GM12878 (cell line): ENCODE measurements at regions not wholly inside any gene's neighbourhood (a gene's known extent, or its start where the extent isn't known, plus 50 kb on each side); places are given as distances from the start of the nearest gene placed in this dataset.

Experiments
- ATAC-seq: fragments of 200-7000 bp; cut with Tn5 transposase; 3 replicates; pipeline ENCODE4 v1.9.1; 2020; ENCODE audit warnings: mild to moderate bottlenecking, moderate library complexity
- BruUV-seq: library from RNA; stranded (reverse); fragments of 400-500 nt; replicated peaks from 2 replicates; lab custom pipeline; 2021; lab: Mats Ljungman, UMichigan
- CTCF ChIA-PET: fragments of 300-600 bp; sonication (Branson Sonifier 250); formaldehyde crosslinking; extraction: SDS; loops from one replicate; lab custom pipeline; 2021; ENCODE audit warnings: inconsistent platforms; lab: Yijun Ruan, JAX
- POLR2A ChIA-PET: fragments of 350-600 bp; formaldehyde crosslinking; extraction: SDS; loops from one replicate; lab custom pipeline; 2021; ENCODE audit warnings: inconsistent platforms; lab: Charles Lee
- RAD21 ChIA-PET: fragments of 300-600 bp; sonication (Branson Sonifier 250); formaldehyde crosslinking; loops from one replicate; lab custom pipeline; 2023; ENCODE audit warnings: antibody characterized with exemption; ENCODE audit not compliant: unreplicated experiment; lab: Charles Lee
- SMC1A ChIA-PET: fragments of 300-600 bp; sonication (Branson Sonifier 250); formaldehyde crosslinking; loops from one replicate; lab custom pipeline; 2023; ENCODE audit not compliant: unreplicated experiment, uncharacterized antibody; lab: Charles Lee
- DNase-seq: peaks from one replicate; pipeline ENCODE4 v3.0.0-alpha.2; 2011; ENCODE audit warnings: low read depth, low spot score
- FAIRE-seq: peaks from 3 replicates; lab custom pipeline; 2011; peaks lifted over from hg19 to GRCh38; lab: Jason Lieb, UNC
- H2AFZ ChIP-seq: 2 replicates; pipeline ENCODE4 v1.6.0; 2011; ENCODE audit warnings: low read depth, low read length, control low read depth; ENCODE audit not compliant: control insufficient read depth
- H3K27ac ChIP-seq: 2 replicates; pipeline ENCODE4 v1.5.1; 2011; ENCODE audit warnings: control low read depth; ENCODE audit not compliant: control insufficient read depth, insufficient read depth
- H3K27me3 ChIP-seq, 2 experiments: replicated peaks in 1 of 2; 2 replicates each; pipeline versions ENCODE4 v1.6.0 to v1.6.1; 2011; ENCODE audit warnings: low read length in 1 of 2; ENCODE audit not compliant: control insufficient read depth in 2 of 2, insufficient read depth in 2 of 2
- H3K36me3 ChIP-seq, 2 experiments: 2 replicates each; pipeline ENCODE4 v1.5.1; 2011; ENCODE audit warnings: low read length in 1 of 2; ENCODE audit not compliant: control insufficient read depth in 2 of 2, insufficient read depth in 2 of 2
- H3K4me1 ChIP-seq: 2 replicates; pipeline ENCODE4 v1.6.1; 2011; ENCODE audit warnings: mild to moderate bottlenecking, low read length, moderate library complexity, mixed read lengths; ENCODE audit not compliant: control insufficient read depth, insufficient read depth
- H3K4me2 ChIP-seq: 2 replicates; pipeline ENCODE4 v1.6.0; 2011; ENCODE audit warnings: control low read depth; ENCODE audit not compliant: control insufficient read depth, insufficient read depth
- H3K4me3 ChIP-seq: fragments of 200-600 bp; sonication (generic); 2 replicates; pipeline ENCODE4 v1.5.1; 2016
- H3K79me2 ChIP-seq: 2 replicates; pipeline ENCODE4 v1.6.0; 2011; ENCODE audit warnings: low read length; ENCODE audit not compliant: control insufficient read depth, insufficient read depth
- H3K9ac ChIP-seq: 2 replicates; pipeline ENCODE4 v1.8.0; 2011; ENCODE audit warnings: low read length, control low read depth, mixed read lengths; ENCODE audit not compliant: control insufficient read depth, insufficient read depth
- H3K9me3 ChIP-seq: replicated peaks from 3 replicates; pipeline ENCODE4 v1.5.1; 2011; ENCODE audit warnings: mild to moderate bottlenecking, low read length; ENCODE audit not compliant: control insufficient read depth, insufficient read depth
- H4K20me1 ChIP-seq: 2 replicates; pipeline ENCODE4 v1.6.0; 2011; ENCODE audit not compliant: control insufficient read depth, insufficient read depth
- IKZF1 ChIP-seq: fragments of 450-650 bp; conservative IDR thresholded peaks from 2 replicates; pipeline ENCODE4 v1.6.1; 2017; ENCODE audit warnings: antibody characterized with exemption, mild to moderate bottlenecking
- RAD21 ChIP-seq: IDR thresholded peaks from 2 replicates; pipeline ENCODE4 v1.6.1; 2011; ENCODE audit warnings: mild to moderate bottlenecking, low read depth, low read length, moderate library complexity; ENCODE audit not compliant: insufficient read depth
- SMC3 ChIP-seq: IDR thresholded peaks from 2 replicates; pipeline ENCODE4 v1.6.1; 2011; ENCODE audit warnings: low read length, improper control_type of control experiment, borderline replicate concordance
- ZNF207 ChIP-seq: fragments of 450-650 bp; IDR thresholded peaks from 2 replicates; pipeline ENCODE4 v1.6.1; 2014; ENCODE audit warnings: antibody characterized with exemption, mild to moderate bottlenecking, borderline replicate concordance
- WGBS: methylation state at CpG from one replicate; pipeline ENCODE4 v1.1.6; 2016; ENCODE audit warnings: low lambda C conversion rate; ENCODE audit not compliant: insufficient replicate concordance, insufficient coverage; ENCODE audit errors: missing lambda C conversion rate; 5-methylcytosine and 5-hydroxymethylcytosine counted together
- in situ Hi-C: fragments of 300-500 bp; cut with MboI; formaldehyde crosslinking; loops from 9 replicates; pipeline ENCODE4 v1.14.3; 2018; ENCODE audit warnings: mixed read lengths
- intact Hi-C: fragments of 100-400 bp; cut with micrococcal nuclease; formaldehyde crosslinking; loops from one replicate; pipeline ENCODE4 v1.14.2; 2022; ENCODE audit not compliant: unreplicated experiment
- TF ChIP-seq, protein P1 (sequence below): fragments of 450-650 bp; IDR thresholded peaks from 2 replicates; pipeline ENCODE4 v1.6.1; 2014; ENCODE audit warnings: mild to moderate bottlenecking
- TF ChIP-seq, protein P2 (sequence below): fragments of 450-650 bp; formaldehyde crosslinking; IDR thresholded peaks from 2 replicates; pipeline ENCODE4 v1.4.0; 2022; ENCODE audit warnings: mild to moderate bottlenecking, moderate library complexity
- TF ChIP-seq, protein P3 (sequence below), 3 experiments: IDR thresholded peaks in 2 of 3; conservative IDR thresholded peaks in 1 of 3; 2 replicates each; pipeline ENCODE4 v1.5.1; 2011; ENCODE audit warnings: low read depth in 3 of 3, low read length in 3 of 3, mild to moderate bottlenecking in 3 of 3, control low read depth in 2 of 3, moderate library complexity in 2 of 3, inconsistent platforms in 1 of 3, mixed read lengths in 1 of 3; ENCODE audit not compliant: control insufficient read depth in 2 of 3, insufficient read depth in 1 of 3; ENCODE audit errors: extremely low read depth in 1 of 3

DNA sequence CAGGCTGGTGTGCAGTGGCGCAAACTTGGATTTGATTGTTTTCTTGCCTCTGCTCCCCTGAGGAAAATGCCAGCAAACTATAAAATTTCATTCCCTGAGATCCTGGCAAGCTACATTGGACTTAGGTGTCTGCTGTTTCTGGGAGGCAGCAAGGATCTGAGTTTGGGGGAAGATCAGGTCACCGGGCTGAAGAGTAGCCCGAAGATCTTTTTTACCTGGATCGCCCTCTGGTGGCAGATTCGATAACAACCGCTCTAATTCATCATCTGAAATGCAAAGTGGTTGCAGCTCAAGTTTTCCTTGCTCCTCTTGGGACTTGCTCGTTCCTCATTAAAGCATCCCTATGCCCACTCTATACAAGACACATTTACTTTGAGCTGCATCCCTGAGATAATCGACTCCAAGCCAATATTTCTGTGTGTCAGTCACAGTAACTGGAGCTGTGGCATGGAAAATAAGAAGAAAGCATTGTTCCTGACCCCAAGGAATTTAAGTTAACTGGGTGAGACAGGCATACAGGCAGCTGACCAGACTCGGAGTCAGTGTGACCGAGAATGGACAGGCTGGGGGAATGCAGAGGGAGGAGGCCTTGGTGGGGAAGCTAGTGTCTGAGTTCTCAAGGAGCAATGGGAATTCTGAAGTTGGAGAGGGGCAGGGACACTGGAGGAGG lies 131.8 kb upstream of the PROKR2 start:
- Histone ChIP-seq H3K4me1 (no peaks in the 10 kb centered on the region), H3K79me2 (no peaks in the 10 kb centered on the region), H4K20me1 (no peaks in the 10 kb centered on the region), H3K4me3 (no peak overlapping the region), H3K9ac (no peak overlapping the region), H2AFZ (no peak overlapping the region), H3K9me3 (no peaks in the 10 kb centered on the region), H3K4me2 (no peak overlapping the region), H3K27ac (no peak overlapping the region), H3K36me3 (no peaks in the 10 kb centered on the region), H3K27me3 (no peaks in the 10 kb centered on the region)
- no peak for DNase-seq
- POLR2A ChIA-PET, result interaction anchor here (0.7 kb wide), 1 partner anchor 268 kb away, joined by 3 read pairs; no protein-coding TSS in a partner anchor
- RAD21 ChIA-PET, result interaction anchor here (1.4 to 3.3 kb wide), 4 partner anchors 15 to 322 kb away, joined by 4 to 28 read pairs (median 10); partner anchors contain the start of gene CDS2
- SMC1A ChIA-PET, result interaction anchor here (0.5 to 2.5 kb wide), 13 partner anchors 11 to 1627 kb away, joined by 3 to 10 read pairs (median 4); partner anchors contain the start of gene CDS2
- intact Hi-C loops, result loop anchor here (1.0 to 2.0 kb wide), 3 partner anchors 46 to 322 kb away; partner anchors contain the start of gene CDS2
- WGBS, result 16% methylated on average over 10 of the region's 10 CpGs
- in situ Hi-C loops, result loop anchor here (5.0 kb wide), 1 partner anchor 241 kb away; no protein-coding TSS in a partner anchor
- BruUV-seq, result no TSS peak
- CTCF ChIA-PET, result interaction anchor here (0.7 to 4.7 kb wide), 24 partner anchors 7 to 333 kb away, joined by 3 to 44 read pairs (median 6); partner anchors contain the start of gene CDS2
- peak; percentile 75 for ATAC-seq
- TF ChIP-seq ZNF207 (no peak), SMC3 (peak; percentile 48; the same call in 1 of the 2 replicates), IKZF1 (no peak), RAD21 (peak; percentile 60)
- TF ChIP-seq, protein P1, sequence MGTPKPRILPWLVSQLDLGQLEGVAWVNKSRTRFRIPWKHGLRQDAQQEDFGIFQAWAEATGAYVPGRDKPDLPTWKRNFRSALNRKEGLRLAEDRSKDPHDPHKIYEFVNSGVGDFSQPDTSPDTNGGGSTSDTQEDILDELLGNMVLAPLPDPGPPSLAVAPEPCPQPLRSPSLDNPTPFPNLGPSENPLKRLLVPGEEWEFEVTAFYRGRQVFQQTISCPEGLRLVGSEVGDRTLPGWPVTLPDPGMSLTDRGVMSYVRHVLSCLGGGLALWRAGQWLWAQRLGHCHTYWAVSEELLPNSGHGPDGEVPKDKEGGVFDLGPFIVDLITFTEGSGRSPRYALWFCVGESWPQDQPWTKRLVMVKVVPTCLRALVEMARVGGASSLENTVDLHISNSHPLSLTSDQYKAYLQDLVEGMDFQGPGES, result no peak
- TF ChIP-seq, protein P2, sequence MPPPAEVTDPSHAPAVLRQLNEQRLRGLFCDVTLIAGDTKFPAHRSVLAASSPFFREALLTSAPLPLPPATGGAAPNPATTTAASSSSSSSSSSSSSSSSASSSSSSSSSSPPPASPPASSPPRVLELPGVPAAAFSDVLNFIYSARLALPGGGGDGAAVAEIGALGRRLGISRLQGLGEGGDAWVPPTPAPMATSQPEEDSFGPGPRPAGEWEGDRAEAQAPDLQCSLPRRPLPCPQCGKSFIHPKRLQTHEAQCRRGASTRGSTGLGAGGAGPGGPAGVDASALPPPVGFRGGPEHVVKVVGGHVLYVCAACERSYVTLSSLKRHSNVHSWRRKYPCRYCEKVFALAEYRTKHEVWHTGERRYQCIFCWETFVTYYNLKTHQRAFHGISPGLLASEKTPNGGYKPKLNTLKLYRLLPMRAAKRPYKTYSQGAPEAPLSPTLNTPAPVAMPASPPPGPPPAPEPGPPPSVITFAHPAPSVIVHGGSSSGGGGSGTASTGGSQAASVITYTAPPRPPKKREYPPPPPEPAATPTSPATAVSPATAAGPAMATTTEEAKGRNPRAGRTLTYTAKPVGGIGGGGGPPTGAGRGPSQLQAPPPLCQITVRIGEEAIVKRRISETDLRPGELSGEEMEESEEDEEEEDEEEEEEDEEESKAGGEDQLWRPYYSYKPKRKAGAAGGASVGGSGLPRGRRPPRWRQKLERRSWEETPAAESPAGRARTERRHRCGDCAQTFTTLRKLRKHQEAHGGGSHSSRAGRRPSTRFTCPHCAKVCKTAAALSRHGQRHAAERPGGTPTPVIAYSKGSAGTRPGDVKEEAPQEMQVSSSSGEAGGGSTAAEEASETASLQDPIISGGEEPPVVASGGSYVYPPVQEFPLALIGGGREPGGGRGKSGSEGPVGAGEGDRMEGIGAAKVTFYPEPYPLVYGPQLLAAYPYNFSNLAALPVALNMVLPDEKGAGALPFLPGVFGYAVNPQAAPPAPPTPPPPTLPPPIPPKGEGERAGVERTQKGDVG (CRISPR knock-in tag), result no peak
- TF ChIP-seq, protein P3, sequence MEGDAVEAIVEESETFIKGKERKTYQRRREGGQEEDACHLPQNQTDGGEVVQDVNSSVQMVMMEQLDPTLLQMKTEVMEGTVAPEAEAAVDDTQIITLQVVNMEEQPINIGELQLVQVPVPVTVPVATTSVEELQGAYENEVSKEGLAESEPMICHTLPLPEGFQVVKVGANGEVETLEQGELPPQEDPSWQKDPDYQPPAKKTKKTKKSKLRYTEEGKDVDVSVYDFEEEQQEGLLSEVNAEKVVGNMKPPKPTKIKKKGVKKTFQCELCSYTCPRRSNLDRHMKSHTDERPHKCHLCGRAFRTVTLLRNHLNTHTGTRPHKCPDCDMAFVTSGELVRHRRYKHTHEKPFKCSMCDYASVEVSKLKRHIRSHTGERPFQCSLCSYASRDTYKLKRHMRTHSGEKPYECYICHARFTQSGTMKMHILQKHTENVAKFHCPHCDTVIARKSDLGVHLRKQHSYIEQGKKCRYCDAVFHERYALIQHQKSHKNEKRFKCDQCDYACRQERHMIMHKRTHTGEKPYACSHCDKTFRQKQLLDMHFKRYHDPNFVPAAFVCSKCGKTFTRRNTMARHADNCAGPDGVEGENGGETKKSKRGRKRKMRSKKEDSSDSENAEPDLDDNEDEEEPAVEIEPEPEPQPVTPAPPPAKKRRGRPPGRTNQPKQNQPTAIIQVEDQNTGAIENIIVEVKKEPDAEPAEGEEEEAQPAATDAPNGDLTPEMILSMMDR (IDR thresholded peaks at IDR 0.05 in 2 of 3, conservative IDR thresholded peaks at IDR 0.05 in 1 of 3; ENCODE audit: control insufficient read depth in 2 of 3, extremely low read depth in 1 of 3, insufficient read depth in 1 of 3, low read depth in 3 of 3, low read length in 3 of 3), result peak; percentile 65 to 72 (median 67)
- peak; percentile 95 for FAIRE-seq
